ENCODE measurements at regions not wholly inside any gene's neighbourhood (a gene's known extent, or its start where the extent isn't known, plus 50 kb on each side); places are given as distances from the start of the nearest gene placed in this dataset.

- H3K4me1 Mint-ChIP-seq (ENCODE audit: low read depth) = peaks cover 2% of the 10 kb centered on the region
- no peak for DNase-seq (ENCODE audit: low spot score, unreplicated experiment)
- TF ChIP-seq CTCF (IDR thresholded peaks at IDR 0.05; ENCODE audit: unreplicated experiment) = no peak
- H3K27ac Mint-ChIP-seq = no peak overlapping the region
- H3K27me3 Mint-ChIP-seq = peaks cover 25% of the 10 kb centered on the region
- H3K4me3 Mint-ChIP-seq (ENCODE audit: low read depth) = no peak overlapping the region
- H3K36me3 Mint-ChIP-seq (ENCODE audit: insufficient read depth) = no peaks in the 10 kb centered on the region
- no peaks in the 10 kb centered on the region for H3K9me3 Mint-ChIP-seq (ENCODE audit: low read depth)
Measured at GRCh38 chr9:89787595-89787994, 182.8 kb downstream of the GADD45G start.

GRCh38 chr9:89788434-89788833 lies 183.6 kb downstream of the GADD45G start:
- Mint-ChIP-seq H3K36me3 (ENCODE audit: insufficient read depth) (no peaks in the 10 kb centered on the region), H3K9me3 (ENCODE audit: low read depth) (no peaks in the 10 kb centered on the region), H3K27ac (no peak overlapping the region), H3K4me1 (ENCODE audit: low read depth) (peaks cover 2% of the 10 kb centered on the region), H3K4me3 (ENCODE audit: low read depth) (no peak overlapping the region), H3K27me3 (peaks cover 27% of the 10 kb centered on the region)
- DNase-seq (ENCODE audit: low spot score, unreplicated experiment) = no peak
- no peak for TF ChIP-seq CTCF (IDR thresholded peaks at IDR 0.05; ENCODE audit: unreplicated experiment)

- Mint-ChIP-seq H3K27ac (no peak overlapping the region), H3K27me3 (peaks cover 27% of the 10 kb centered on the region), H3K9me3 (ENCODE audit: low read depth) (no peaks in the 10 kb centered on the region), H3K36me3 (ENCODE audit: insufficient read depth) (no peaks in the 10 kb centered on the region), H3K4me3 (ENCODE audit: low read depth) (no peak overlapping the region), H3K4me1 (ENCODE audit: low read depth) (peaks cover 2% of the 10 kb centered on the region)
- DNase-seq (ENCODE audit: low spot score, unreplicated experiment) = no peak
- TF ChIP-seq CTCF (IDR thresholded peaks at IDR 0.05; ENCODE audit: unreplicated experiment) = no peak
Measured at GRCh38 chr9:89789922-89790510, 185.2 kb downstream of the GADD45G start.

GRCh38 chr9:89790542-89791109 lies 185.8 kb downstream of the GADD45G start:
- H3K27ac Mint-ChIP-seq = no peak overlapping the region
- H3K27me3 Mint-ChIP-seq = peaks cover 26% of the 10 kb centered on the region
- DNase-seq (ENCODE audit: low spot score, unreplicated experiment) = no peak
- H3K36me3 Mint-ChIP-seq (ENCODE audit: insufficient read depth) = no peaks in the 10 kb centered on the region
- peaks cover 7% of the 10 kb centered on the region for H3K4me1 Mint-ChIP-seq (ENCODE audit: low read depth)
- H3K9me3 Mint-ChIP-seq (ENCODE audit: low read depth) = no peaks in the 10 kb centered on the region
- TF ChIP-seq CTCF (IDR thresholded peaks at IDR 0.05; ENCODE audit: unreplicated experiment) = no peak
- no peak overlapping the region for H3K4me3 Mint-ChIP-seq (ENCODE audit: low read depth)

- no peak for TF ChIP-seq CTCF (IDR thresholded peaks at IDR 0.05; ENCODE audit: unreplicated experiment)
- Mint-ChIP-seq H3K4me3 (ENCODE audit: low read depth) (no peak overlapping the region), H3K27ac (no peak overlapping the region), H3K9me3 (ENCODE audit: low read depth) (no peaks in the 10 kb centered on the region), H3K36me3 (ENCODE audit: insufficient read depth) (no peaks in the 10 kb centered on the region), H3K27me3 (peaks cover 22% of the 10 kb centered on the region), H3K4me1 (ENCODE audit: low read depth) (peaks cover 9% of the 10 kb centered on the region)
- DNase-seq (ENCODE audit: low spot score, unreplicated experiment) = no peak
Measured at GRCh38 chr9:89791754-89792153, 186.9 kb downstream of the GADD45G start.
